Endothelial cell of umbilical vein (primary cell): ENCODE measurements at regions not wholly inside any gene's neighbourhood (a gene's known extent, or its start where the extent isn't known, plus 50 kb on each side); places are given as distances from the start of the nearest gene placed in this dataset.

ENCODE experiments used
- BruUV-seq: library from RNA; stranded (reverse); fragments of 400-500 nt; replicated peaks from 2 replicates; lab custom pipeline; 2021; lab: Mats Ljungman, UMichigan
- CTCF ChIA-PET: fragments of 300-600, 350-600 bp; sonication (Branson Sonifier 250); formaldehyde crosslinking; loops from one replicate; lab custom pipeline; 2021; ENCODE audit warnings: antibody characterized with exemption, inconsistent platforms; lab: Charles Lee
- POLR2A ChIA-PET: fragments of 300-600, 350-600 bp; sonication (Branson Sonifier 250); formaldehyde crosslinking; loops from one replicate; lab custom pipeline; 2021; ENCODE audit warnings: antibody characterized with exemption, inconsistent platforms; lab: Charles Lee
- DNase-seq: peaks from one replicate; pipeline ENCODE4 v3.0.0-alpha.2; 2011; ENCODE audit warnings: low read depth, low spot score
- FAIRE-seq: peaks from 2 replicates; lab custom pipeline; 2011; peaks lifted over from hg19 to GRCh38; lab: Jason Lieb, UNC
- H2AFZ ChIP-seq: 2 replicates; pipeline ENCODE4 v1.6.0; 2012; ENCODE audit warnings: low read depth, low read length, control low read depth, inconsistent platforms
- H3K27ac ChIP-seq: 2 replicates; pipeline ENCODE4 v1.5.1; 2011; ENCODE audit warnings: low read depth, mild to moderate bottlenecking, control low read depth, low read length, moderate library complexity; ENCODE audit not compliant: insufficient read depth
- H3K27me3 ChIP-seq, 2 experiments: 2 replicates each; pipeline versions ENCODE4 v1.6.0 to v1.6.1; 2011; ENCODE audit warnings: low read length in 2 of 2, mixed read lengths in 1 of 2; ENCODE audit not compliant: control insufficient read depth in 2 of 2, insufficient read depth in 2 of 2
- H3K36me3 ChIP-seq, 2 experiments: 2 replicates in 1 of 2; 3 replicates in 1 of 2; pipeline ENCODE4 v1.5.1; 2011; ENCODE audit warnings: low read length in 2 of 2, mild to moderate bottlenecking in 1 of 2, moderate library complexity in 1 of 2; ENCODE audit not compliant: control insufficient read depth in 2 of 2, insufficient read depth in 2 of 2; ENCODE audit errors: extremely low read depth in 1 of 2
- H3K4me1 ChIP-seq: 3 replicates; pipeline ENCODE4 v1.5.1; 2011; ENCODE audit warnings: mild to moderate bottlenecking, low read length; ENCODE audit not compliant: control insufficient read depth, insufficient read depth; ENCODE audit errors: extremely low read depth
- H3K4me2 ChIP-seq: 2 replicates; pipeline ENCODE4 v1.6.1; 2011; ENCODE audit warnings: low read length, control low read depth, mixed read lengths; ENCODE audit not compliant: insufficient read depth
- H3K4me3 ChIP-seq, 3 experiments: fragments of 200-600 bp in 1 of 3; sonication (generic), shearing (Covaris generic) in 1 of 3; replicated peaks in 1 of 3; 2 replicates each; pipeline ENCODE4 v1.5.1; 2011 to 2016; ENCODE audit warnings: control low read depth in 3 of 3, low read length in 3 of 3, mild to moderate bottlenecking in 2 of 3, inconsistent platforms in 1 of 3, low read depth in 1 of 3, moderate library complexity in 1 of 3; ENCODE audit not compliant: insufficient read depth in 1 of 3
- H3K79me2 ChIP-seq: 2 replicates; pipeline ENCODE4 v1.6.0; 2012; ENCODE audit warnings: low read length, inconsistent platforms; ENCODE audit not compliant: control insufficient read depth, insufficient read depth
- H3K9ac ChIP-seq: replicated peaks from 2 replicates; pipeline ENCODE3; 2011; ENCODE audit warnings: low read length, control low read depth; ENCODE audit not compliant: insufficient read depth; ENCODE audit errors: extremely low read depth
- H3K9me1 ChIP-seq: replicated peaks from 3 replicates; pipeline ENCODE4 v1.6.0; 2011; ENCODE audit warnings: mild to moderate bottlenecking, low read length; ENCODE audit not compliant: control insufficient read depth, insufficient read depth; ENCODE audit errors: extremely low read depth
- H3K9me3 ChIP-seq: replicated peaks from 2 replicates; pipeline ENCODE4 v1.5.1; 2012; ENCODE audit warnings: low read length, inconsistent platforms; ENCODE audit not compliant: control insufficient read depth, insufficient read depth
- H4K20me1 ChIP-seq: replicated peaks from 2 replicates; pipeline ENCODE3; 2011; ENCODE audit warnings: mild to moderate bottlenecking, low read length; ENCODE audit not compliant: control insufficient read depth, insufficient read depth; ENCODE audit errors: extremely low read depth
- FOS ChIP-seq: IDR thresholded peaks from 2 replicates; pipeline ENCODE4 v1.6.1; 2011; ENCODE audit warnings: mild to moderate bottlenecking, low read length, moderate library complexity, borderline replicate concordance; ENCODE audit not compliant: insufficient read depth
- GATA2 ChIP-seq: IDR thresholded peaks from 2 replicates; pipeline ENCODE4 v1.7.0; 2011; ENCODE audit warnings: low read depth, mild to moderate bottlenecking, moderate library complexity, mixed read lengths, low read length; ENCODE audit not compliant: insufficient read length, insufficient read depth
- JUN ChIP-seq: IDR thresholded peaks from 2 replicates; pipeline ENCODE4 v1.6.1; 2011; ENCODE audit warnings: borderline replicate concordance, low read depth; ENCODE audit not compliant: insufficient read length, insufficient read depth
- MYC ChIP-seq: IDR thresholded peaks from one replicate; pipeline ENCODE4 v1.6.1; 2011; ENCODE audit warnings: mild to moderate bottlenecking, low read depth, low read length
- POLR2A ChIP-seq: IDR thresholded peaks from 2 replicates; pipeline ENCODE4 v1.6.1; 2012; ENCODE audit warnings: low read depth, mild to moderate bottlenecking, control low read depth, low read length
- POLR2AphosphoS5 ChIP-seq: IDR thresholded peaks from 2 replicates; pipeline ENCODE4 v1.6.1; 2012; ENCODE audit warnings: low read depth, mild to moderate bottlenecking, control low read depth, low read length, moderate library complexity; ENCODE audit not compliant: insufficient read depth
- dilution Hi-C: fragments of 300-500 bp; cut with MboI; formaldehyde crosslinking; loops from one replicate; pipeline ENCODE4 v1.15.0; 2019; ENCODE audit warnings: low sequenced_read_pairs; ENCODE audit not compliant: extremely low pct_ligation_motif_present
- intact Hi-C: fragments of 100-400 bp; cut with micrococcal nuclease; formaldehyde crosslinking; loops from one replicate; pipeline ENCODE4 v1.10.0; 2022
- TF ChIP-seq, protein P1 (sequence below): IDR thresholded peaks from 2 replicates; pipeline ENCODE4 v1.6.1; 2011; ENCODE audit not compliant: insufficient read depth, insufficient read length

DNA sequence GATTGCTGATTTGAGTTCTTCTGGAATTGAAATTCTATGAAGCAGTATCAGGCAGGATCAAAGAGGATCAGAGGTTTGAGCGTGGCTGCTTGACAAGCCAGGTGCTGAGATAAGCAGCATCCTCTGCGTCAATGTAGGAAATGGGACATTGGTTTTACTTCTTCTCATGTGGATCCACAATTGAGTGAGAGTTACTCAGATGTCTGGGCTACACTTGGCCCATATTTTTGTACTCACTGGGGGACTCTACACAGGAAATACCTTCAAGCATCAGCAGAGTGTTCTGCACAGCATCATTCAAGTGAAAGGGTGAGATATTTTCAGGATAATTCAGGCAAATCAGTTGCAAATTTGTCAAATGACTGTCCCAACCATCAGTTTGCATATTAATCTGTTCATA, 613.9 kb upstream of the ARID1B start:
- no peaks in the 10 kb centered on the region for H4K20me1 ChIP-seq
- dilution Hi-C loops (no loop called here), intact Hi-C loops (loop anchor here (10.0 kb wide), 3 partner anchors 521 to 849 kb away; partner anchors contain the start of gene TFB1M)
- no peak overlapping the region for H3K4me2 ChIP-seq
- BruUV-seq, result no TSS peak
- H3K36me3 ChIP-seq, result no peaks in the 10 kb centered on the region
- H3K4me1 ChIP-seq, result peaks cover 12% of the 10 kb centered on the region
- no peak for TF ChIP-seq POLR2AphosphoS5
- TF ChIP-seq MYC, result no peak
- no peak for TF ChIP-seq GATA2
- TF ChIP-seq JUN, result no peak
- TF ChIP-seq, protein P1, sequence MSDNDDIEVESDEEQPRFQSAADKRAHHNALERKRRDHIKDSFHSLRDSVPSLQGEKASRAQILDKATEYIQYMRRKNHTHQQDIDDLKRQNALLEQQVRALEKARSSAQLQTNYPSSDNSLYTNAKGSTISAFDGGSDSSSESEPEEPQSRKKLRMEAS, result no peak
- TF ChIP-seq FOS, result no peak
- no peak overlapping the region for H3K27ac ChIP-seq
- ChIA-PET CTCF (no interaction called here), POLR2A (no interaction called here)
- H3K27me3 ChIP-seq, result no peaks in the 10 kb centered on the region
- FAIRE-seq (no peak), DNase-seq (no peak)
- H3K9ac ChIP-seq, result no peak overlapping the region
- no peaks in the 10 kb centered on the region for H3K79me2 ChIP-seq
- no peak overlapping the region for H3K4me3 ChIP-seq
- H3K9me3 ChIP-seq, result no peaks in the 10 kb centered on the region
- H2AFZ ChIP-seq, result no peak overlapping the region
- no peaks in the 10 kb centered on the region for H3K9me1 ChIP-seq

GRCh38 chr6:156161471-156161870, 615.7 kb upstream of the ARID1B start:
- TF ChIP-seq JUN (no peak), POLR2AphosphoS5 (no peak), GATA2 (no peak), POLR2A (no peak), FOS (no peak)
- H3K9me3 ChIP-seq, result no peaks in the 10 kb centered on the region
- H3K4me2 ChIP-seq, result no peak overlapping the region
- intact Hi-C loops (loop anchor here (10.0 kb wide), 3 partner anchors 523 to 847 kb away; partner anchors contain the start of gene TFB1M), dilution Hi-C loops (no loop called here)
- no peaks in the 10 kb centered on the region for H3K27me3 ChIP-seq
- H3K9ac ChIP-seq, result no peak overlapping the region
- DNase-seq (peak; percentile 59), FAIRE-seq (no peak)
- ChIA-PET CTCF (no interaction called here), POLR2A (no interaction called here)
- H2AFZ ChIP-seq, result no peak overlapping the region
- H3K4me1 ChIP-seq, result no peaks in the 10 kb centered on the region
- H3K4me3 ChIP-seq, result no peak overlapping the region
- H3K27ac ChIP-seq, result no peak overlapping the region
- no peaks in the 10 kb centered on the region for H4K20me1 ChIP-seq
- no TSS peak for BruUV-seq
- H3K9me1 ChIP-seq, result no peaks in the 10 kb centered on the region
- H3K36me3 ChIP-seq, result no peaks in the 10 kb centered on the region
- no peaks in the 10 kb centered on the region for H3K79me2 ChIP-seq
